Endothelial cell of umbilical vein (primary cell): ENCODE measurements at regions not wholly inside any gene's neighbourhood (a gene's known extent, or its start where the extent isn't known, plus 50 kb on each side); places are given as distances from the start of the nearest gene placed in this dataset.

Experiments used
- BruUV-seq: library from RNA; stranded (reverse); fragments of 400-500 nt; replicated peaks from 2 replicates; lab custom pipeline; 2021; lab: Mats Ljungman, UMichigan
- CTCF ChIA-PET: fragments of 300-600, 350-600 bp; sonication (Branson Sonifier 250); formaldehyde crosslinking; loops from one replicate; lab custom pipeline; 2021; ENCODE audit warnings: antibody characterized with exemption, inconsistent platforms; lab: Charles Lee
- POLR2A ChIA-PET: fragments of 300-600, 350-600 bp; sonication (Branson Sonifier 250); formaldehyde crosslinking; loops from one replicate; lab custom pipeline; 2021; ENCODE audit warnings: antibody characterized with exemption, inconsistent platforms; lab: Charles Lee
- DNase-seq: peaks from one replicate; pipeline ENCODE4 v3.0.0-alpha.2; 2011; ENCODE audit warnings: low read depth, low spot score
- FAIRE-seq: peaks from 2 replicates; lab custom pipeline; 2011; peaks lifted over from hg19 to GRCh38; lab: Jason Lieb, UNC
- H2AFZ ChIP-seq: 2 replicates; pipeline ENCODE4 v1.6.0; 2012; ENCODE audit warnings: low read depth, low read length, control low read depth, inconsistent platforms
- H3K27ac ChIP-seq: 2 replicates; pipeline ENCODE4 v1.5.1; 2011; ENCODE audit warnings: low read depth, mild to moderate bottlenecking, control low read depth, low read length, moderate library complexity; ENCODE audit not compliant: insufficient read depth
- H3K27me3 ChIP-seq, 2 experiments: 2 replicates each; pipeline versions ENCODE4 v1.6.0 to v1.6.1; 2011; ENCODE audit warnings: low read length in 2 of 2, mixed read lengths in 1 of 2; ENCODE audit not compliant: control insufficient read depth in 2 of 2, insufficient read depth in 2 of 2
- H3K36me3 ChIP-seq, 2 experiments: 2 replicates in 1 of 2; 3 replicates in 1 of 2; pipeline ENCODE4 v1.5.1; 2011; ENCODE audit warnings: low read length in 2 of 2, mild to moderate bottlenecking in 1 of 2, moderate library complexity in 1 of 2; ENCODE audit not compliant: control insufficient read depth in 2 of 2, insufficient read depth in 2 of 2; ENCODE audit errors: extremely low read depth in 1 of 2
- H3K4me1 ChIP-seq: 3 replicates; pipeline ENCODE4 v1.5.1; 2011; ENCODE audit warnings: mild to moderate bottlenecking, low read length; ENCODE audit not compliant: control insufficient read depth, insufficient read depth; ENCODE audit errors: extremely low read depth
- H3K4me2 ChIP-seq: 2 replicates; pipeline ENCODE4 v1.6.1; 2011; ENCODE audit warnings: low read length, control low read depth, mixed read lengths; ENCODE audit not compliant: insufficient read depth
- H3K4me3 ChIP-seq, 3 experiments: fragments of 200-600 bp in 1 of 3; sonication (generic), shearing (Covaris generic) in 1 of 3; replicated peaks in 1 of 3; 2 replicates each; pipeline ENCODE4 v1.5.1; 2011 to 2016; ENCODE audit warnings: control low read depth in 3 of 3, low read length in 3 of 3, mild to moderate bottlenecking in 2 of 3, inconsistent platforms in 1 of 3, low read depth in 1 of 3, moderate library complexity in 1 of 3; ENCODE audit not compliant: insufficient read depth in 1 of 3
- H3K79me2 ChIP-seq: 2 replicates; pipeline ENCODE4 v1.6.0; 2012; ENCODE audit warnings: low read length, inconsistent platforms; ENCODE audit not compliant: control insufficient read depth, insufficient read depth
- H3K9ac ChIP-seq: replicated peaks from 2 replicates; pipeline ENCODE3; 2011; ENCODE audit warnings: low read length, control low read depth; ENCODE audit not compliant: insufficient read depth; ENCODE audit errors: extremely low read depth
- H3K9me1 ChIP-seq: replicated peaks from 3 replicates; pipeline ENCODE4 v1.6.0; 2011; ENCODE audit warnings: mild to moderate bottlenecking, low read length; ENCODE audit not compliant: control insufficient read depth, insufficient read depth; ENCODE audit errors: extremely low read depth
- H3K9me3 ChIP-seq: replicated peaks from 2 replicates; pipeline ENCODE4 v1.5.1; 2012; ENCODE audit warnings: low read length, inconsistent platforms; ENCODE audit not compliant: control insufficient read depth, insufficient read depth
- H4K20me1 ChIP-seq: replicated peaks from 2 replicates; pipeline ENCODE3; 2011; ENCODE audit warnings: mild to moderate bottlenecking, low read length; ENCODE audit not compliant: control insufficient read depth, insufficient read depth; ENCODE audit errors: extremely low read depth
- CTCF ChIP-seq, 2 donors: IDR thresholded peaks; 1 replicate in 1 of 2; 2 replicates in 1 of 2; pipeline ENCODE4 v1.5.1; 2011; ENCODE audit warnings: low read length in 2 of 2, mild to moderate bottlenecking in 2 of 2, moderate library complexity in 2 of 2, control low read depth in 1 of 2, inconsistent platforms in 1 of 2, low read depth in 1 of 2; ENCODE audit not compliant: insufficient read depth in 1 of 2; ENCODE audit errors: extremely low read depth in 1 of 2
- EZH2 ChIP-seq: IDR thresholded peaks from 2 replicates; pipeline ENCODE4 v1.6.1; 2012; ENCODE audit warnings: borderline replicate concordance, low read depth, mild to moderate bottlenecking, moderate library complexity, low read length, inconsistent platforms; ENCODE audit not compliant: severe bottlenecking
- FOS ChIP-seq: IDR thresholded peaks from 2 replicates; pipeline ENCODE4 v1.6.1; 2011; ENCODE audit warnings: mild to moderate bottlenecking, low read length, moderate library complexity, borderline replicate concordance; ENCODE audit not compliant: insufficient read depth
- GATA2 ChIP-seq: IDR thresholded peaks from 2 replicates; pipeline ENCODE4 v1.7.0; 2011; ENCODE audit warnings: low read depth, mild to moderate bottlenecking, moderate library complexity, mixed read lengths, low read length; ENCODE audit not compliant: insufficient read length, insufficient read depth
- JUN ChIP-seq: IDR thresholded peaks from 2 replicates; pipeline ENCODE4 v1.6.1; 2011; ENCODE audit warnings: borderline replicate concordance, low read depth; ENCODE audit not compliant: insufficient read length, insufficient read depth
- MAX ChIP-seq: IDR thresholded peaks from 2 replicates; pipeline ENCODE4 v1.6.1; 2011; ENCODE audit not compliant: insufficient read depth, insufficient read length
- MYC ChIP-seq: IDR thresholded peaks from one replicate; pipeline ENCODE4 v1.6.1; 2011; ENCODE audit warnings: mild to moderate bottlenecking, low read depth, low read length
- POLR2A ChIP-seq: IDR thresholded peaks from 2 replicates; pipeline ENCODE4 v1.6.1; 2012; ENCODE audit warnings: low read depth, mild to moderate bottlenecking, control low read depth, low read length
- POLR2AphosphoS5 ChIP-seq: IDR thresholded peaks from 2 replicates; pipeline ENCODE4 v1.6.1; 2012; ENCODE audit warnings: low read depth, mild to moderate bottlenecking, control low read depth, low read length, moderate library complexity; ENCODE audit not compliant: insufficient read depth
- dilution Hi-C: fragments of 300-500 bp; cut with MboI; formaldehyde crosslinking; loops from one replicate; pipeline ENCODE4 v1.15.0; 2019; ENCODE audit warnings: low sequenced_read_pairs; ENCODE audit not compliant: extremely low pct_ligation_motif_present
- intact Hi-C: fragments of 100-400 bp; cut with micrococcal nuclease; formaldehyde crosslinking; loops from one replicate; pipeline ENCODE4 v1.10.0; 2022

GRCh38 chr3:67228136-67228535 is 230.0 kb downstream of the KBTBD8 start:
- no peaks in the 10 kb centered on the region for H3K9me1 ChIP-seq
- no peak for DNase-seq
- intact Hi-C loops (no loop called here), dilution Hi-C loops (no loop called here)
- BruUV-seq = no TSS peak
- H3K36me3 ChIP-seq = no peaks in the 10 kb centered on the region
- ChIA-PET POLR2A (no interaction called here), CTCF (no interaction called here)
- H3K4me3 ChIP-seq = no peak overlapping the region
- TF ChIP-seq POLR2A = no peak
- no peak for TF ChIP-seq CTCF (IDR thresholded peaks at IDR 0.05; ENCODE audit: extremely low read depth in 1 of 2, insufficient read depth in 1 of 2, low read depth in 1 of 2, low read length in 2 of 2)
- TF ChIP-seq MAX = no peak
- no peak for TF ChIP-seq EZH2
- no peak for TF ChIP-seq MYC
- no peak for TF ChIP-seq JUN
- no peak for TF ChIP-seq FOS
- TF ChIP-seq POLR2AphosphoS5 = no peak
- no peak for TF ChIP-seq GATA2
- FAIRE-seq = no peak
- H3K9me3 ChIP-seq = no peaks in the 10 kb centered on the region
- no peaks in the 10 kb centered on the region for H3K27me3 ChIP-seq
- H3K9ac ChIP-seq = no peak overlapping the region
- no peak overlapping the region for H3K4me2 ChIP-seq
- H3K4me1 ChIP-seq = no peaks in the 10 kb centered on the region
- H3K27ac ChIP-seq = no peak overlapping the region
- no peaks in the 10 kb centered on the region for H3K79me2 ChIP-seq
- no peaks in the 10 kb centered on the region for H4K20me1 ChIP-seq
- no peak overlapping the region for H2AFZ ChIP-seq
